CD4-positive, alpha-beta T cell (primary cell): ENCODE measurements at regions not wholly inside any gene's neighbourhood (a gene's known extent, or its start where the extent isn't known, plus 50 kb on each side); places are given as distances from the start of the nearest gene placed in this dataset.

Source experiments
- ATAC-seq: fragments of 200-7000 bp; cut with Tn5 transposase; one replicate; pipeline ENCODE4 v1.10.0; 2022; ENCODE audit warnings: mild to moderate bottlenecking; ENCODE audit not compliant: poor library complexity
- CTCF ChIA-PET: fragments of 350-600 bp; sonication (Branson Sonifier 250); formaldehyde crosslinking; loops from one replicate; lab custom pipeline; 2021; ENCODE audit warnings: antibody characterized with exemption, inconsistent platforms; lab: Charles Lee
- POLR2A ChIA-PET: fragments of 350-600 bp; sonication (Branson Sonifier 250); formaldehyde crosslinking; loops from one replicate; lab custom pipeline; 2021; ENCODE audit warnings: antibody characterized with exemption, inconsistent platforms; lab: Charles Lee
- DNase-seq, 14 experiments: peaks; one replicate each; pipeline ENCODE4 v3.0.0-alpha.2; 2013 to 2020; ENCODE audit warnings: mixed read lengths in 2 of 14
- H3K27ac ChIP-seq, 2 donors: one replicate each; pipeline versions ENCODE4 v1.5.1 to v1.7.0; 2013; ENCODE audit warnings: low read length in 2 of 2, low read depth in 1 of 2, mild to moderate bottlenecking in 1 of 2
- H3K27me3 ChIP-seq, 2 experiments: 1 replicate in 1 of 2; 2 replicates in 1 of 2; pipeline versions ENCODE4 v1.6.1 to v1.7.0; 2013; ENCODE audit warnings: low read length in 2 of 2, control low read depth in 1 of 2, mild to moderate bottlenecking in 1 of 2, moderate library complexity in 1 of 2; ENCODE audit not compliant: insufficient read depth in 2 of 2, control insufficient read depth in 1 of 2
- H3K36me3 ChIP-seq: one replicate; pipeline ENCODE4 v1.6.1; 2013; ENCODE audit warnings: low read length, control low read depth; ENCODE audit not compliant: insufficient read depth
- H3K4me1 ChIP-seq: one replicate; pipeline ENCODE4 v1.6.1; 2013; ENCODE audit warnings: low read length, control low read depth; ENCODE audit not compliant: insufficient read depth
- H3K4me3 ChIP-seq: one replicate; pipeline ENCODE4 v1.5.1; 2013; ENCODE audit warnings: mild to moderate bottlenecking, low read length, moderate library complexity
- H3K9me3 ChIP-seq, 2 experiments: 1 replicate in 1 of 2; 2 replicates in 1 of 2; pipeline versions ENCODE4 v1.6.1 to v1.7.0; 2013; ENCODE audit warnings: low read length in 2 of 2, mild to moderate bottlenecking in 2 of 2, control low read depth in 1 of 2, moderate library complexity in 1 of 2; ENCODE audit not compliant: control insufficient read depth in 1 of 2, insufficient read depth in 1 of 2
- H3K27ac Mint-ChIP-seq: one replicate; pipeline ENCODE4 v1.8.0; 2020; ENCODE audit warnings: mixed read lengths
- H3K27me3 Mint-ChIP-seq: one replicate; pipeline ENCODE4 v1.8.0; 2021; ENCODE audit warnings: mixed read lengths
- H3K36me3 Mint-ChIP-seq: one replicate; pipeline ENCODE4 v1.8.0; 2021; ENCODE audit warnings: low read depth, mixed read lengths
- H3K4me1 Mint-ChIP-seq: one replicate; pipeline ENCODE4 v1.8.0; 2021; ENCODE audit warnings: low read depth, mixed read lengths
- H3K4me3 Mint-ChIP-seq: one replicate; pipeline ENCODE4 v1.8.0; 2020; ENCODE audit warnings: mild to moderate bottlenecking, mixed read lengths
- H3K9me3 Mint-ChIP-seq: one replicate; pipeline ENCODE4 v1.8.0; 2020; ENCODE audit warnings: mixed read lengths
- intact Hi-C, 2 experiments: fragments of 100-400 bp; cut with DNase I in 1 of 2; cut with micrococcal nuclease in 1 of 2; formaldehyde crosslinking; loops; one replicate each; pipeline versions ENCODE4 v1.15.1 to v1.9.0; 2023 to 2025; cut with DNase I, micrococcal nuclease
- TF ChIP-seq, protein P1 (sequence below): fragments of 200-600 bp; IDR thresholded peaks from one replicate; pipeline ENCODE4 v1.8.0; 2022; ENCODE audit warnings: antibody characterized with exemption, mild to moderate bottlenecking

DNA sequence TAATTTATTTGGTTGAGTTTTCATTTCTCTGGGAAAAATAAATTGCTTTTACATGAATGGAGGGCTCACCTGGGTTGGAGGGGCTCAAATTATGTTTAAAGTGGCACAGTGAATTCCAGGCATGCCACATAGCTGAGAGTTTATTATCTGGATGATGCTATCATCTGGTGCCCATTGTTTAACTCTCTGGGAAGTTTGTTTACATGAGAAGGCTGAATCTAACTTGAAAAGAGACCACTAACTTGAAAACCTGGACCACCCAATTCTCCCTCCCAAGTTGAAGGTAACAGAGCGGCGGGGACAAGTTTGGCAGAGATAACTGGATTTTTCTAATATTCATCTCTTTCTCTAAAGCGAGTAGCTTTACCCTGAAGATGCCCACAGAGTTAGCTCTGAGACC lies 321.5 kb upstream of the GHITM start:
- ATAC-seq (no peak), DNase-seq (no peak)
- no peaks in the 10 kb centered on the region for H3K36me3 Mint-ChIP-seq
- ChIA-PET CTCF (no interaction called here), POLR2A (no interaction called here)
- H3K4me1 Mint-ChIP-seq: no peaks in the 10 kb centered on the region
- H3K4me3 Mint-ChIP-seq: no peak overlapping the region
- no peaks in the 10 kb centered on the region for H3K36me3 ChIP-seq
- no peak overlapping the region for H3K27ac ChIP-seq
- H3K9me3 Mint-ChIP-seq: no peaks in the 10 kb centered on the region
- no peaks in the 10 kb centered on the region for H3K27me3 ChIP-seq
- intact Hi-C loops: no loop called here
- TF ChIP-seq, protein P1, sequence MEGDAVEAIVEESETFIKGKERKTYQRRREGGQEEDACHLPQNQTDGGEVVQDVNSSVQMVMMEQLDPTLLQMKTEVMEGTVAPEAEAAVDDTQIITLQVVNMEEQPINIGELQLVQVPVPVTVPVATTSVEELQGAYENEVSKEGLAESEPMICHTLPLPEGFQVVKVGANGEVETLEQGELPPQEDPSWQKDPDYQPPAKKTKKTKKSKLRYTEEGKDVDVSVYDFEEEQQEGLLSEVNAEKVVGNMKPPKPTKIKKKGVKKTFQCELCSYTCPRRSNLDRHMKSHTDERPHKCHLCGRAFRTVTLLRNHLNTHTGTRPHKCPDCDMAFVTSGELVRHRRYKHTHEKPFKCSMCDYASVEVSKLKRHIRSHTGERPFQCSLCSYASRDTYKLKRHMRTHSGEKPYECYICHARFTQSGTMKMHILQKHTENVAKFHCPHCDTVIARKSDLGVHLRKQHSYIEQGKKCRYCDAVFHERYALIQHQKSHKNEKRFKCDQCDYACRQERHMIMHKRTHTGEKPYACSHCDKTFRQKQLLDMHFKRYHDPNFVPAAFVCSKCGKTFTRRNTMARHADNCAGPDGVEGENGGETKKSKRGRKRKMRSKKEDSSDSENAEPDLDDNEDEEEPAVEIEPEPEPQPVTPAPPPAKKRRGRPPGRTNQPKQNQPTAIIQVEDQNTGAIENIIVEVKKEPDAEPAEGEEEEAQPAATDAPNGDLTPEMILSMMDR: no peak
- no peak overlapping the region for H3K27ac Mint-ChIP-seq
- H3K27me3 Mint-ChIP-seq: no peaks in the 10 kb centered on the region
- no peaks in the 10 kb centered on the region for H3K4me1 ChIP-seq
- H3K9me3 ChIP-seq: peaks cover 0 to 2% of the 10 kb centered on the region in 2 experiments
- H3K4me3 ChIP-seq: no peak overlapping the region

DNA sequence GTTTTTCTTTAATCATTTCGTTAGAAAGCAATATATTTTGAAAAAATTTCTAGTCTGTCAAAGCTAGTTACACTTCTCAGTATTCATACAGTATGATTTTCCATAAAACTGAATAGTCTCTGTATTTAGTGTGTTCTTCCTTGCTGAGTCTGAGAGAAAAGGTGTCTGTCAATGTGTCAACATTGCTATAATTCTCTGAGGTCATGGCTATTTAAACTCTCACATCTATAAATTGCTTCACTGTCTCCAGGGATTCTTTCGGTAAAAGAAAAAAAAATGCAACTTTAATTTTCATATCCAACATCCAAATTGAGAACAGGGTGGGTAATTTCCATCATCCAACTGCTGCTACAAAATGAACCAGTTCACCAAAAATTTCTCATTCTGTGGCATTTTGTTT lies 319.7 kb upstream of the GHITM start:
- Mint-ChIP-seq H3K4me1 (no peaks in the 10 kb centered on the region), H3K9me3 (no peaks in the 10 kb centered on the region), H3K36me3 (no peaks in the 10 kb centered on the region), H3K27me3 (no peaks in the 10 kb centered on the region), H3K27ac (no peak overlapping the region), H3K4me3 (no peak overlapping the region)
- Histone ChIP-seq H3K27me3 (no peaks in the 10 kb centered on the region), H3K9me3 (peaks cover 0 to 6% of the 10 kb centered on the region in 2 experiments), H3K27ac (no peak overlapping the region), H3K4me3 (no peak overlapping the region), H3K36me3 (no peaks in the 10 kb centered on the region), H3K4me1 (no peaks in the 10 kb centered on the region)
- DNase-seq: no peak
- ATAC-seq: no peak
- TF ChIP-seq, protein P1: no peak
- intact Hi-C loops: no loop called here
- POLR2A ChIA-PET: no interaction called here
- CTCF ChIA-PET: no interaction called here

DNA sequence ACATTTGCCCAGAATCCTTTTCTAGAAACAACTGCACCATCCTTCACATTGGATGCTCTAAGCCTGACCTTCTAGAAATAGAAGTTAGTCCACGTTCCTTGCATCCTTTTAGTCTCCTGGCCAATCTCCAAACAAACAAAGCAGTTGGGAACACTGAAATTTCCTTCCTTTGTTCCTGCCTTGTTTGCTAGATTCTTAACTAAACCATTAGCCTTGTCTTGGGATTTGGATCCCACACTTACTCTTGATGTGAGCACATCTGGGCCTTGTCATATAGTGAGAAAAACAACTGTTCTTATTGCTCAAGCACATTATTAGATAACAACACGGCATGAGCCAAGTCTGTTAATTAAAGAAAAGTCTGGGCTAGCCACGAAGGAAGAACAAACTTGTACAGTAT lies 319.3 kb upstream of the GHITM start:
- Histone ChIP-seq H3K27ac (no peak overlapping the region), H3K9me3 (peaks cover 0 to 6% of the 10 kb centered on the region in 2 experiments), H3K27me3 (no peaks in the 10 kb centered on the region), H3K4me3 (no peak overlapping the region), H3K36me3 (no peaks in the 10 kb centered on the region), H3K4me1 (no peaks in the 10 kb centered on the region)
- intact Hi-C loops: no loop called here
- Mint-ChIP-seq H3K4me3 (no peak overlapping the region), H3K27ac (no peak overlapping the region), H3K9me3 (no peaks in the 10 kb centered on the region), H3K36me3 (no peaks in the 10 kb centered on the region), H3K27me3 (no peaks in the 10 kb centered on the region), H3K4me1 (no peaks in the 10 kb centered on the region)
- ChIA-PET POLR2A (no interaction called here), CTCF (no interaction called here)
- no peak for DNase-seq
- TF ChIP-seq, protein P1: no peak
- no peak for ATAC-seq
